ENCODE measurements at regions not wholly inside any gene's neighbourhood (a gene's known extent, or its start where the extent isn't known, plus 50 kb on each side); places are given as distances from the start of the nearest gene placed in this dataset.

DNA sequence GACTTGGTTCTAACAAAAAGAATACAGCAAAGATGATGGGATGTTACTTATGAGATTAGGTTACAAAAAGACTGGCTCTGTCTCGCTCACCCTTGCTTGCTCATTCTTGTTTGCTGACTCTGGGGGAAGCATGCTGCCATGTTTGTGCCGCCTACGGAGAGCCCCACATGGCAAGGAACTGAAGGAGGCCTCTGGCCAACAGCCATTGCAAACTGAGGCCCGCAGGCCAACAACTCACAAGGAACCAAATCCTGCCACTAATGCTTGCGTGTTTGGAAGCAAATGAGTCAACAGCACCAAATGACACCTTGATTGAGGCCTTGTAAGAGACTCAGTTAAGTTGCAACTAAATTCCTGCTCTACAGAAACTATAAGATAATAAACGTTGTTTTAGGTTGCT lies 82.1 kb upstream of the FOXN2 start:
- TF ChIP-seq, protein P1, sequence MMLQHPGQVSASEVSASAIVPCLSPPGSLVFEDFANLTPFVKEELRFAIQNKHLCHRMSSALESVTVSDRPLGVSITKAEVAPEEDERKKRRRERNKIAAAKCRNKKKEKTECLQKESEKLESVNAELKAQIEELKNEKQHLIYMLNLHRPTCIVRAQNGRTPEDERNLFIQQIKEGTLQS (IDR thresholded peaks at IDR 0.05), result no peak
- TF ChIP-seq EZH2 (IDR thresholded peaks at IDR 0.05), result no peak
- TF ChIP-seq, protein P2, sequence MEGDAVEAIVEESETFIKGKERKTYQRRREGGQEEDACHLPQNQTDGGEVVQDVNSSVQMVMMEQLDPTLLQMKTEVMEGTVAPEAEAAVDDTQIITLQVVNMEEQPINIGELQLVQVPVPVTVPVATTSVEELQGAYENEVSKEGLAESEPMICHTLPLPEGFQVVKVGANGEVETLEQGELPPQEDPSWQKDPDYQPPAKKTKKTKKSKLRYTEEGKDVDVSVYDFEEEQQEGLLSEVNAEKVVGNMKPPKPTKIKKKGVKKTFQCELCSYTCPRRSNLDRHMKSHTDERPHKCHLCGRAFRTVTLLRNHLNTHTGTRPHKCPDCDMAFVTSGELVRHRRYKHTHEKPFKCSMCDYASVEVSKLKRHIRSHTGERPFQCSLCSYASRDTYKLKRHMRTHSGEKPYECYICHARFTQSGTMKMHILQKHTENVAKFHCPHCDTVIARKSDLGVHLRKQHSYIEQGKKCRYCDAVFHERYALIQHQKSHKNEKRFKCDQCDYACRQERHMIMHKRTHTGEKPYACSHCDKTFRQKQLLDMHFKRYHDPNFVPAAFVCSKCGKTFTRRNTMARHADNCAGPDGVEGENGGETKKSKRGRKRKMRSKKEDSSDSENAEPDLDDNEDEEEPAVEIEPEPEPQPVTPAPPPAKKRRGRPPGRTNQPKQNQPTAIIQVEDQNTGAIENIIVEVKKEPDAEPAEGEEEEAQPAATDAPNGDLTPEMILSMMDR (IDR thresholded peaks at IDR 0.05 in 2 of 3, conservative IDR thresholded peaks at IDR 0.05 in 1 of 3; ENCODE audit: borderline replicate concordance in 1 of 3, insufficient read depth in 1 of 3, low read depth in 2 of 3, low read length in 2 of 3), result no peak
- TF ChIP-seq, protein P3, sequence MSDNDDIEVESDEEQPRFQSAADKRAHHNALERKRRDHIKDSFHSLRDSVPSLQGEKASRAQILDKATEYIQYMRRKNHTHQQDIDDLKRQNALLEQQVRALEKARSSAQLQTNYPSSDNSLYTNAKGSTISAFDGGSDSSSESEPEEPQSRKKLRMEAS (IDR thresholded peaks at IDR 0.05), result no peak
- TF ChIP-seq SRF (IDR thresholded peaks at IDR 0.05; ENCODE audit: low read depth), result no peak
